Activated CD4-positive, alpha-beta T cell treated with anti-CD3 and anti-CD28 coated beads for 36 hours (primary cell): ENCODE measurements at regions not wholly inside any gene's neighbourhood (a gene's known extent, or its start where the extent isn't known, plus 50 kb on each side); places are given as distances from the start of the nearest gene placed in this dataset.

Experiments used
- ATAC-seq: fragments of 200-7000 bp; cut with Tn5 transposase; one replicate; pipeline ENCODE4 v1.10.0; 2021; ENCODE audit warnings: mild to moderate bottlenecking, moderate library complexity
- CTCF ChIA-PET: fragments of 350-600 bp; sonication (Branson Sonifier 250); formaldehyde crosslinking; loops from one replicate; lab custom pipeline; 2021; ENCODE audit warnings: antibody characterized with exemption; lab: Charles Lee
- POLR2A ChIA-PET: fragments of 350-600 bp; sonication (Branson Sonifier 250); formaldehyde crosslinking; loops from one replicate; lab custom pipeline; 2021; ENCODE audit warnings: antibody characterized with exemption, inconsistent platforms; lab: Charles Lee
- DNase-seq: peaks from one replicate; pipeline ENCODE4 v3.0.0-alpha.2; 2020
- H3K27ac Mint-ChIP-seq: one replicate; pipeline ENCODE4 v1.8.0; 2021; ENCODE audit warnings: mixed read lengths
- H3K27me3 Mint-ChIP-seq: one replicate; pipeline ENCODE4 v1.8.0; 2021; ENCODE audit warnings: mixed read lengths
- H3K36me3 Mint-ChIP-seq: one replicate; pipeline ENCODE4 v1.8.0; 2021; ENCODE audit warnings: low read depth, mixed read lengths
- H3K4me1 Mint-ChIP-seq: one replicate; pipeline ENCODE4 v1.8.0; 2021; ENCODE audit warnings: mixed read lengths
- H3K4me3 Mint-ChIP-seq: one replicate; pipeline ENCODE4 v1.8.0; 2021; ENCODE audit warnings: mild to moderate bottlenecking, moderate library complexity, mixed read lengths
- H3K9me3 Mint-ChIP-seq: one replicate; pipeline ENCODE4 v1.8.0; 2021; ENCODE audit warnings: low read depth, mixed read lengths
- intact Hi-C, 2 experiments: fragments of 100-400 bp; cut with DNase I in 1 of 2; cut with micrococcal nuclease in 1 of 2; formaldehyde crosslinking; loops; one replicate each; pipeline versions ENCODE4 v1.14.2 to v1.15.1; 2022 to 2024; cut with DNase I, micrococcal nuclease

DNA sequence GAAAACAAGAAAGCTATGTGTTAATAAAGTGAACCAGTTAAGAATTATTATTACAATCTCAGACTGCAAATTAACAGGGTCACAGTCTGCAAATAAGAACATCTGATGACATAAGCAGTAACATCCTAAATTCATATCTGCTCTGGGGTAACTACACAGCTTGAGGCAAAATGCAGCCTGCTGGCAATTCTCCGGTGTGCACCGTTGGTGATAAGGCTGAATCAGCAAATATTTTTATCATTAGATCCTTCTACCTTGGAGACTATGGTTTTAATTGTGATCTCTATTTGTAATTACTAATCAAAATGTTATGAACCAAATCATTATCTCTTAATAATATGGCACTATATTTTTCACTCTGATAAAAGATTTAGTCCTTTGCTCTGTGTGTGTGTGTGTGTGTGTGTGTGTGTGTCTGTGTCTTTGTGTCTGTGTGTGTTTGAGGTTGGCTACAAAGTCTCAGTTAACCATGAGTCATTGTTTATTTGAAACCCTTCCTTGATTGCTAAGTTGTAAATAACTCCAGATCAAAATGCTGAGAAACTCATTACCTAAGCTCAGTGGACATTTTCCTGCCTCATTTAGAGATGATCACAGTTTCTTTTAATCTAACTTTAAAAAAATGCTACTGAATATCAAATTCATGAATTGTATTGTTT lies 442.6 kb downstream of the GXYLT1 start:
- ChIA-PET POLR2A (no interaction called here), CTCF (no interaction called here)
- intact Hi-C loops, result no loop called here
- Mint-ChIP-seq H3K9me3 (no peaks in the 10 kb centered on the region), H3K36me3 (no peaks in the 10 kb centered on the region), H3K27ac (no peak overlapping the region), H3K27me3 (no peaks in the 10 kb centered on the region), H3K4me3 (no peak overlapping the region), H3K4me1 (no peaks in the 10 kb centered on the region)
- ATAC-seq (no peak), DNase-seq (no peak)

DNA sequence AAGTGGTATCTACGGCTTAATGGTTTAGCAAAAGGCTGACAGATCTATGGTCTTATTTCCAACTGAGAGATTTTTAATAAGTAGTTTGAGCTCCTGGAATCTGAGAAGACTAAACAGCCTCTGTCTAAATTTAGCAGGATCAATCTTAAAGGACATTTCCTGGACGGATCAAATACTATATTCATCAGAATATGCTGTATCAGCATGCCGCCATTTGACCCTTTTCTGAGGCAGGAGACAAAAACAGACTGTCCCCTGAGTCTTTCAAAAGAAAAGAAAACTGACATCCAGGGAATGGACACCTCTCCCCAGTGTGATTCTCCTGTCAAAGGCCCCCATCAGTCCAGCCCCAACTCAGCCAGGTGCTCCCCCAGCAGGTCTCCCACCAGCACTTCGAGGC lies 443.7 kb downstream of the GXYLT1 start:
- no peak for ATAC-seq
- ChIA-PET POLR2A (no interaction called here), CTCF (no interaction called here)
- H3K4me3 Mint-ChIP-seq, result no peak overlapping the region
- no peaks in the 10 kb centered on the region for H3K4me1 Mint-ChIP-seq
- H3K36me3 Mint-ChIP-seq, result no peaks in the 10 kb centered on the region
- H3K27me3 Mint-ChIP-seq, result no peaks in the 10 kb centered on the region
- H3K9me3 Mint-ChIP-seq, result no peaks in the 10 kb centered on the region
- H3K27ac Mint-ChIP-seq, result no peak overlapping the region
- no peak for DNase-seq
- intact Hi-C loops, result no loop called here

DNA sequence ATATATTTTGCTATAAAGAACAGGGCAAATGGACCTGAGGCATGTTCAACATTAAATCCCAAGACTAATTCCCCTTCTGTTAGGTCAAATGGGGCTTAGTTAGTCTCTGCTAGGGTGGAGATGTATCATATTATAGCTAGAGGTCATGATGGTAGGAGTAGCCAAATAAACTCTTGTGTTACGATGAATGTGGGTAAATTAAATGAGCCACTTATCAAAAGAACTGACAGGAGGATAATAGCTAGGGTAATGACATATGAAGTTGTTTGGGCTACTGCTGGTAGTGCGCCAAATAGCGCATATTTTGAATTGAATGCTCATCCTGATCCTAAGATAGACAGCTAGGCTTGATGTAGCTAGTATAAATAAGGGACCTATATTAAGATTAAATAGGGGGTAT lies 445.0 kb downstream of the GXYLT1 start:
- no peaks in the 10 kb centered on the region for H3K27me3 Mint-ChIP-seq
- H3K36me3 Mint-ChIP-seq, result no peaks in the 10 kb centered on the region
- DNase-seq, result no peak
- intact Hi-C loops, result no loop called here
- no peak for ATAC-seq
- CTCF ChIA-PET, result no interaction called here
- no peaks in the 10 kb centered on the region for H3K4me1 Mint-ChIP-seq
- H3K9me3 Mint-ChIP-seq, result no peaks in the 10 kb centered on the region
- H3K4me3 Mint-ChIP-seq, result no peak overlapping the region
- no peak overlapping the region for H3K27ac Mint-ChIP-seq
- POLR2A ChIA-PET, result no interaction called here

DNA sequence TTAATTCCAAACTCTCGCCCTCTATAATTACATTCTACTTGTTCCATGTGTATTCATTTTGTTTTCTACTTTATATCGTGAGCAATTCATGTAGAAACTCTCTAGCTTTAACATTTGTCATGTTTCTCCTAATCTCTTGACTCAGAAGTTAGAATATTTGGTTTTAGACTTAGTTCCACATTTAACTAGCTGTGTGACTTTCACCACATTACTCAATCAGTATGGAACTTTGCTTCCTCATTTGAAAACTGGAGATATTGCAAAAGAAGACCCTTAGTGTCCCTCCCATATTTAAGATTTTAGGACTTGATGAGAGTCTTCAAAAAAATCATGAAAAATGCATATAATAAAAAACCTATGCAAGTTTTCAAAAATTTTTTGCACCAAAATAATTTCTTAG lies 447.5 kb downstream of the GXYLT1 start:
- DNase-seq, result no peak
- Mint-ChIP-seq H3K27me3 (no peaks in the 10 kb centered on the region), H3K9me3 (no peaks in the 10 kb centered on the region), H3K27ac (no peak overlapping the region), H3K4me3 (no peak overlapping the region), H3K4me1 (no peaks in the 10 kb centered on the region), H3K36me3 (no peaks in the 10 kb centered on the region)
- POLR2A ChIA-PET, result no interaction called here
- ATAC-seq, result no peak
- intact Hi-C loops, result no loop called here
- CTCF ChIA-PET, result interaction anchor here (0.6 kb wide), 1 partner anchor 328 kb away, joined by 3 read pairs; no protein-coding TSS in a partner anchor

DNA sequence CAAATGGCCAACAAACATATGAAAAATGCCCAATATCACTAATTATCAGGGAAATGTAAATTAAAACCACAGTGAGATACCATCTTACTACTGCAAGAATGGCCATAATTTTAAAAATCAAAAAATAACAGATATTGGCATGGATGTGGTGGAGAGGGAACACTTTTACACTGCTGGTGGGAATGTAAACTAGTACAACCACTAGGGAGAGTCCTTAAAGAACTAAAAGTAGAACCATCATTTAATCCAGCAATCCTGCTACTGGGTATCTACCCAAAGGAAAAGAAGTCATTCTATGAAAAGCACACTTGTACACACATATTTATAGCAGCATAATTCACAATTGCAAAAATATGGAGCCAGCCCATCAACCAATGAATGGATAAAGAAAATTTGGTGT lies 459.7 kb downstream of the GXYLT1 start:
- CTCF ChIA-PET, result no interaction called here
- POLR2A ChIA-PET, result no interaction called here
- ATAC-seq (no peak), DNase-seq (no peak)
- Mint-ChIP-seq H3K4me1 (no peaks in the 10 kb centered on the region), H3K27me3 (no peaks in the 10 kb centered on the region), H3K36me3 (no peaks in the 10 kb centered on the region), H3K4me3 (no peak overlapping the region), H3K9me3 (no peaks in the 10 kb centered on the region), H3K27ac (no peak overlapping the region)
- intact Hi-C loops, result no loop called here

DNA sequence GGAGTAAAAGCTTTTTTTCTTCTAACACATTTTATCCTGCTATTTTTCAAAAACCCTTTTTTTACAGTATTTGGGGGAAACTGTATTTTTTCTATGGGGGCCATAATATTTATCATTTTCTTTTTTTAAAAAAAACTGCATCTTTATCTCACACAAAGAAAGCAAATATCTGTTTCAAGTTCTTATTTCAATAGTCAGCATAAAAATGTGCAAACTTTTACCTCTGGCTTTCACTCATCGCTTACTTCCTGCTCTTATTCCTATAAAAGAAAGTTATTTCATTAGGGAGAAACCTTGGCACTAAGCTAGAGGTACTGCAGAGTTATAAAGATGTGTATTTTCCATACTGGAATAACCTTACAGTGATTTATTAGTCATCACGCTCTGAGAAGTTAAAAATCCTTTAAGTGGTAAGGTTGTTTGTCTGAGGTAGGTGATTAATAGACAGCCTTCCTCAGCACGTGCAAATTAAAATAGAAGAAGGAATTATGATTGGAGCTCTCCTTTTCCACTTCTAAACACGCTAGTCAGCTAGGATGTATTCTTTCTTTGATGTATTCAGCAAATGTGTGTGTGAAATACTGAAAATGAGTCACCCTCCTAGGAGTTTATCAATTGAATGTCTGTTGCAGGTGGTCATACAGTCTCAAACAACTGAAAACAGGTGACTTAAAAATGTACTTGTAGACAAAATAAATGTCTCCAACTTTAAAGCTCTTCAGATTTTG lies 461.0 kb downstream of the GXYLT1 start:
- no peaks in the 10 kb centered on the region for H3K27me3 Mint-ChIP-seq
- H3K9me3 Mint-ChIP-seq, result peaks cover under 1% of the 10 kb centered on the region
- H3K36me3 Mint-ChIP-seq, result no peaks in the 10 kb centered on the region
- intact Hi-C loops, result no loop called here
- POLR2A ChIA-PET, result no interaction called here
- H3K4me3 Mint-ChIP-seq, result no peak overlapping the region
- H3K4me1 Mint-ChIP-seq, result no peaks in the 10 kb centered on the region
- CTCF ChIA-PET, result interaction anchor here (0.7 kb wide), 1 partner anchor 67 kb away, joined by 3 read pairs; no protein-coding TSS in a partner anchor
- no peak overlapping the region for H3K27ac Mint-ChIP-seq
- no peak for DNase-seq
- no peak for ATAC-seq

DNA sequence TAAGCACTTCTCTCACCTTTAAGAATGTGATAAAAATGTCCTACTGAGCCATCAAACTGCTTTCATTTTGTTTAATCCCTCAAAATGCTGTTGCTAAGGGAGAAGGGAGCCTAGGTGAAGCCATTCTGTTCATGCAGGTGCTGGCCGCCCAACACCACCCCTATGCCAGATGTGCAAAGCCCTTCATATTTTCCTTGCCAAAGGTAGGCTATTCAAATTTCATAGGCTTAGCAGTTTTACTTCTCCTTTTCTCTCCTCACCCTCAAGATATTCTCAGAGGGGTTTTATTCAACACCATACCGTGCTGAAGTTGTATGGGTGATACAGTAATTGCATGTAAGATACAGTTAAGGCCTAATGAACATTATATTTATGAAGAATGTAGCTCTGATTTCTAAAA lies 461.7 kb downstream of the GXYLT1 start:
- no peak overlapping the region for H3K27ac Mint-ChIP-seq
- H3K9me3 Mint-ChIP-seq, result peaks cover 4% of the 10 kb centered on the region
- intact Hi-C loops, result no loop called here
- CTCF ChIA-PET, result no interaction called here
- ATAC-seq (no peak), DNase-seq (no peak)
- H3K4me1 Mint-ChIP-seq, result no peaks in the 10 kb centered on the region
- no peaks in the 10 kb centered on the region for H3K36me3 Mint-ChIP-seq
- H3K27me3 Mint-ChIP-seq, result no peaks in the 10 kb centered on the region
- POLR2A ChIA-PET, result no interaction called here
- H3K4me3 Mint-ChIP-seq, result no peak overlapping the region

DNA sequence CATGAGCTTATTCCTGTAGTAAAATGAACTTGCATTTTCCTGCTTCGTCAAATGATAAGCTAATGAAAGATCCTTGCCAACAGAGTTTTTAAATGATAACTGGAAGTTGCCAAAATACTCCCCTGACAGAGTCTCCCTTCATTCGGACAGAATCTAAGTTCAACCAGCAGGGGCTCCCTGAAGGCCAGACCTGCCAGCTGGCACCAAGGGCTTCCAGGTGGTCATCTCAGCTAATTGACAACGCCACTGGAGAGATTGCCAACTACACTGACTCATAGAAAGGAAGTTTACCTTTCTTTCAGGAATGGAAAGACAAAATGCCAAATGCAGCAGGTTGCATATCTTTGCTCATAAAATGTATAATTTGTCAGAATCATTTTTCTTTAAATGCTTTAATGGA lies 462.8 kb downstream of the GXYLT1 start:
- POLR2A ChIA-PET, result no interaction called here
- CTCF ChIA-PET, result no interaction called here
- H3K27me3 Mint-ChIP-seq, result no peaks in the 10 kb centered on the region
- H3K27ac Mint-ChIP-seq, result no peak overlapping the region
- DNase-seq, result no peak
- no peaks in the 10 kb centered on the region for H3K4me1 Mint-ChIP-seq
- H3K4me3 Mint-ChIP-seq, result no peak overlapping the region
- intact Hi-C loops, result no loop called here
- ATAC-seq, result no peak
- H3K9me3 Mint-ChIP-seq, result peaks cover 4% of the 10 kb centered on the region
- no peaks in the 10 kb centered on the region for H3K36me3 Mint-ChIP-seq

DNA sequence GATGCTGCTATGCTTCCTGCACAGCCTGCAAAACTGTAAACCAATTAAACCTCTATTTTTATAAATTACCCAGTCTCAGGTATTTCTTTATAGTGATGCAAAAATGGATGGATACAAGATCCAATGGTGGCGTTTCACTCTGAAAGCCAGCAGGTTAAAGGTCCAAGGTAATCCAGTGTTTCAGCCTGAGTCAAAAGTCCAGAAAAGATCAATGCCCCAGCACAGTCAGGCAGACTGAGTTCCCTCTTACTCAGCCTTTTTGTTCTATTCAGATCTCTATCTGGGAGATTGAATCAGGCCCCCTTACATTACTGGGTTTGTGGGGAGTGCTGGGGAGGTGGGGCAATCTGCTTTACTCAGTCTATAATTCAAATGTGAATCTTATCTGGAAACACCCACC lies 464.5 kb downstream of the GXYLT1 start:
- CTCF ChIA-PET, result no interaction called here
- no peak overlapping the region for H3K4me3 Mint-ChIP-seq
- H3K36me3 Mint-ChIP-seq, result no peaks in the 10 kb centered on the region
- H3K9me3 Mint-ChIP-seq, result peaks cover 6% of the 10 kb centered on the region
- no peaks in the 10 kb centered on the region for H3K27me3 Mint-ChIP-seq
- no peak overlapping the region for H3K27ac Mint-ChIP-seq
- H3K4me1 Mint-ChIP-seq, result no peaks in the 10 kb centered on the region
- DNase-seq, result no peak
- POLR2A ChIA-PET, result no interaction called here
- ATAC-seq, result no peak
- intact Hi-C loops, result no loop called here

DNA sequence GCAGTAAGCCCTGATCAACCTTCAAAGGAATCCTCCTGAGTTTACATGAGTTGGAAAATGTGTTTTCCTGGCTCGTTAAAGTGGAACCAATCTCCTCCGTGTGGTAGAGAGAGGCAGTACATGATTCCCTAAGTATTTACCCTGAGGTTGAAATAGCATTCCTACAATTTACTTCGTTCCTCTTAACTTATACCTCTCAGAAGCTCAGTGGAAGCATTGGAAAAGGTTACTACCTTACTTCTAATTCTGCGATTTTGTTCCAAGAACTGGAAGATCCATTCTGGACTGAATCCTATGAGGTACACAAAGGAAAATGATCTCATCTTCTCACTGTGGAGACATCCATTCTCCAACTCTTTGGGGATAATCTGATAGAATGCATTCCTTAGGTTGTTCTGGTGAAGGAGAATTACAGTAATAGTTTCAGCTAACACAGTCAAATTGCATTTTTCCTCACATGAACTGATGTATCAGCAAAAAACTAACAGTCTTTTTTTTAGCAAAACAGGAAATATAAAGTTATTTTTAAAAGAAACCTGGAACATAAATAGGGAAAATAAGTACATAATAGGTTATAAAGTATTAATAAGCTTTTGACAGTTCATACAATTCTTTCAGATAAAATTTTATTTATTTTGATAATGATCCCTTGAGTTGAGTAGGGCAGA lies 475.6 kb downstream of the PDZRN4 start:
- DNase-seq, result no peak
- Mint-ChIP-seq H3K4me3 (no peak overlapping the region), H3K9me3 (peaks cover 5% of the 10 kb centered on the region), H3K27me3 (no peaks in the 10 kb centered on the region), H3K36me3 (no peaks in the 10 kb centered on the region), H3K27ac (no peak overlapping the region), H3K4me1 (no peaks in the 10 kb centered on the region)
- POLR2A ChIA-PET, result no interaction called here
- ATAC-seq, result no peak
- intact Hi-C loops, result no loop called here
- CTCF ChIA-PET, result no interaction called here

DNA sequence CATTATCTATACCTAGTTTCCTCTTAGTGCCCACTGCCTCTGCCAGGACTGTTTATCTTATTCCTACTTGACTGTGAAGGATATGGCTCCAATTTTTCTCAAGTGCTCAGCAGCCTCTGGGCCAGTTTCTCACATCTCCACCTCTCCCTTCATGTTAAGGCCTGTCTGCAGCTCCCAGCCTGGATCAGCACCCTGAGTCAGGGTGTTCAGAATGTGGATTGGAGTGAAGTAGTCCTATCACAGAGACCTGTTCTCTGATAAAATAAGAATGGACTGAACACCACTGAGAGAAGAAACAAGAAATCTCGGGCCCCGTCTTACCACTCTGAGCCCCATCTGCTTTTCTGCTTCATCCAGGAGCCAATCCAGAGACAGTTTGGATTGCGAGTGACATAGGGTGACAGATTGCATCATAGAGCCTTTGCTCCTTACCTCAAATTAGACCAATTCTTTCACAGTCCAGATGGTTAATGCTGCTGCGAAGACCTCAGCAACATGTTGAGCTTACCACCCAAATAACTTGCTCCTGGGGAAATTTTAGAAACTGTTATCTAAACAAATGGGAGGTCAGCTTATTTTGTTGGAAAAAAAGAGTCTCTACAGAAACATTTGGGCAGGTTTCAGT lies 473.1 kb downstream of the PDZRN4 start:
- Mint-ChIP-seq H3K4me3 (no peak overlapping the region), H3K9me3 (peaks cover 5% of the 10 kb centered on the region), H3K4me1 (no peaks in the 10 kb centered on the region), H3K36me3 (no peaks in the 10 kb centered on the region), H3K27ac (no peak overlapping the region), H3K27me3 (no peaks in the 10 kb centered on the region)
- ChIA-PET POLR2A (no interaction called here), CTCF (no interaction called here)
- ATAC-seq (no peak), DNase-seq (no peak)
- intact Hi-C loops, result no loop called here

DNA sequence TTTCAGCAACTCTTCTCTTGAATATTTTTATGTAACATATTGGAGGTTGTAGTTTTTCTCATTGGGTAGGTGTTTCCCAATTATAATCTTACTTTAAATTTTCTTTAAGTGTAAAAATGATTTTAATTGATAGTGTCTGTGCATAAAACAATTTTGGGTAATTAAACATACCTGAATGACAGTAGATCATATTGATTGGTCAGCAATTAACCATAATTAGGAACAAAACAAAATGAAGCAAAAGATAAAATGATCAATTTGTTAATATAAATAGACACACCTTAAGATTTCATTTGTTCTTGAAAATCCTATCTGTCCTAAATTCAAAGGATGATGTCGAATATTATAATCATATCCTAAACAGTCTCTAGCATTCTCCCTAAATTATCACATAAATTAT lies 468.3 kb downstream of the PDZRN4 start:
- no peaks in the 10 kb centered on the region for H3K4me1 Mint-ChIP-seq
- H3K36me3 Mint-ChIP-seq, result no peaks in the 10 kb centered on the region
- POLR2A ChIA-PET, result no interaction called here
- CTCF ChIA-PET, result no interaction called here
- no peak for ATAC-seq
- no peak overlapping the region for H3K27ac Mint-ChIP-seq
- H3K9me3 Mint-ChIP-seq, result no peaks in the 10 kb centered on the region
- no peak overlapping the region for H3K4me3 Mint-ChIP-seq
- DNase-seq, result no peak
- intact Hi-C loops, result no loop called here
- no peaks in the 10 kb centered on the region for H3K27me3 Mint-ChIP-seq
